ENCODE measurements at regions not wholly inside any gene's neighbourhood (a gene's known extent, or its start where the extent isn't known, plus 50 kb on each side); places are given as distances from the start of the nearest gene placed in this dataset.

- Histone ChIP-seq H4K20me1 (replicated peaks; ENCODE audit: insufficient read depth) (no peaks in the 10 kb centered on the region), H3F3A (replicated peaks; ENCODE audit: low read depth) (no peaks in the 10 kb centered on the region), H3K79me2 (replicated peaks; ENCODE audit: insufficient read depth) (no peaks in the 10 kb centered on the region), H3K9me2 (ENCODE audit: insufficient read depth) (no peaks in the 10 kb centered on the region), H3K4me2 (peak overlapping the region; percentile 62; the same call in 1 of the 2 replicates), H3K4me1 (ENCODE audit: insufficient read depth) (no peaks in the 10 kb centered on the region), H3K27ac (ENCODE audit: low read depth) (no peak overlapping the region), H3K4me3 (0 out of 2 replicates have a peak overlapping the region, but pooled peaks have one; percentile 16), H2AFZ (peak overlapping the region; percentile 90; the same call in 1 of the 2 replicates), H3K27me3 (ENCODE audit: insufficient read depth) (no peaks in the 10 kb centered on the region), H3K36me3 (ENCODE audit: insufficient read depth) (no peaks in the 10 kb centered on the region; the same call in 1 of the 2 replicates)
- H3K4me3 Mint-ChIP-seq = no peak overlapping the region
- peaks cover 5% of the 10 kb centered on the region; the same call in 2 of the 3 replicates for H3K4me1 Mint-ChIP-seq
- H3K27ac Mint-ChIP-seq = no peak overlapping the region
- TF ChIP-seq JUNB (IDR thresholded peaks at IDR 0.05; ENCODE audit: unreplicated experiment) = no peak
- no peak for TF ChIP-seq EZH2 (IDR thresholded peaks at IDR 0.05; ENCODE audit: low read depth, unreplicated experiment)
- TF ChIP-seq ZNF331 (CRISPR knock-in tag; IDR thresholded peaks at IDR 0.05; ENCODE audit: low read depth) = no peak
- no peak for TF ChIP-seq REST (IDR thresholded peaks at IDR 0.05; ENCODE audit: unreplicated experiment)
- no peak for TF ChIP-seq ZNF114 (CRISPR knock-in tag; IDR thresholded peaks at IDR 0.05)
- no peak for TF ChIP-seq ETS1 (IDR thresholded peaks at IDR 0.05)
- no peak for TF ChIP-seq POLR2AphosphoS5 (IDR thresholded peaks at IDR 0.05; ENCODE audit: low read depth)
- no peak for TF ChIP-seq EZH2phosphoT487 (IDR thresholded peaks at IDR 0.05; ENCODE audit: unreplicated experiment)
- no peak for TF ChIP-seq CTCF (conservative IDR thresholded peaks at IDR 0.05; ENCODE audit: low read depth in 2 of 2)
- no peak for TF ChIP-seq ZNF462 (CRISPR knock-in tag; IDR thresholded peaks at IDR 0.05)
- TF ChIP-seq STAT1 (IDR thresholded peaks at IDR 0.05; ENCODE audit: unreplicated experiment) = no peak
- no peak for TF ChIP-seq NANOG (IDR thresholded peaks at IDR 0.05; ENCODE audit: borderline replicate concordance)
- no peak for TF ChIP-seq CREB1 (CRISPR knock-in tag; IDR thresholded peaks at IDR 0.05; ENCODE audit: low read depth)
- peaks cover 8% of the 10 kb centered on the region for H3K27me3 Mint-ChIP-seq (ENCODE audit: insufficient read depth, low read depth, poor library complexity)
- peaks cover 32% of the 10 kb centered on the region for H3K9me3 Mint-ChIP-seq
- no peak for DNase-seq (ENCODE audit: low spot score)
- peaks cover 14% of the 10 kb centered on the region for H3K36me3 Mint-ChIP-seq (ENCODE audit: low read depth)
- peak; percentile 64 for ATAC-seq
Observed at GRCh38 chr7:155191137-155191536, 106.5 kb upstream of the INSIG1 start.

Data from GM23338 (cell line).